ENCODE measurements at regions not wholly inside any gene's neighbourhood (a gene's known extent, or its start where the extent isn't known, plus 50 kb on each side); places are given as distances from the start of the nearest gene placed in this dataset.

DNA sequence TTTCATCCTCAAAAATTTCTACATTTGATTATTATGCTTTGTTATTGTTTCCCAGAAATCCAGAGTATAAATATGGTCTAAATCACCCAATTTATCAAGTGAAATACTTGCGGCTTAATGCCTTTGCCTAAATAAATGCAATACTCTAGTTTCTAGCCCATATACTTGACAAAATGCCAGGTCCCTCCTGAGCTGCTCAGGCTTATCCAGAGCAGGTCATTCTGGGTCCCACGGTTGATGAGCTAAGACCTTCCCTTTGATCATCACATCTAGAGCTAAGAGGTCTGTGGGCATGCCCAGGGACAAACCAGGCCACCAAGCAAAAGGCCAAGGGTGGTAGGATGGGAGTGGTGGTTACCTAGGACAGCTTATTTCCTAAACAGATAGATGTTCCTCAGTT, 180.1 kb downstream of the SMIM20 start:
- TF ChIP-seq, protein P1, sequence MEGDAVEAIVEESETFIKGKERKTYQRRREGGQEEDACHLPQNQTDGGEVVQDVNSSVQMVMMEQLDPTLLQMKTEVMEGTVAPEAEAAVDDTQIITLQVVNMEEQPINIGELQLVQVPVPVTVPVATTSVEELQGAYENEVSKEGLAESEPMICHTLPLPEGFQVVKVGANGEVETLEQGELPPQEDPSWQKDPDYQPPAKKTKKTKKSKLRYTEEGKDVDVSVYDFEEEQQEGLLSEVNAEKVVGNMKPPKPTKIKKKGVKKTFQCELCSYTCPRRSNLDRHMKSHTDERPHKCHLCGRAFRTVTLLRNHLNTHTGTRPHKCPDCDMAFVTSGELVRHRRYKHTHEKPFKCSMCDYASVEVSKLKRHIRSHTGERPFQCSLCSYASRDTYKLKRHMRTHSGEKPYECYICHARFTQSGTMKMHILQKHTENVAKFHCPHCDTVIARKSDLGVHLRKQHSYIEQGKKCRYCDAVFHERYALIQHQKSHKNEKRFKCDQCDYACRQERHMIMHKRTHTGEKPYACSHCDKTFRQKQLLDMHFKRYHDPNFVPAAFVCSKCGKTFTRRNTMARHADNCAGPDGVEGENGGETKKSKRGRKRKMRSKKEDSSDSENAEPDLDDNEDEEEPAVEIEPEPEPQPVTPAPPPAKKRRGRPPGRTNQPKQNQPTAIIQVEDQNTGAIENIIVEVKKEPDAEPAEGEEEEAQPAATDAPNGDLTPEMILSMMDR (IDR thresholded peaks at IDR 0.05; ENCODE audit: poor library complexity) = no peak
- no peak for TF ChIP-seq EZH2 (IDR thresholded peaks at IDR 0.05; ENCODE audit: borderline replicate concordance)

Data from hepatocyte (in vitro differentiated cells).